Suppressor macrophage (primary cell): ENCODE measurements at regions not wholly inside any gene's neighbourhood (a gene's known extent, or its start where the extent isn't known, plus 50 kb on each side); places are given as distances from the start of the nearest gene placed in this dataset.
"Not testable (repeated sequence)": the region's sequence is repeated elsewhere in the genome, so short reads cannot be mapped to it uniquely, and the experiment has no call there.

ENCODE experiments used
- DNase-seq, 4 experiments: peaks; one replicate each; pipeline ENCODE4 v3.0.0-alpha.2; 2020 to 2022

DNA sequence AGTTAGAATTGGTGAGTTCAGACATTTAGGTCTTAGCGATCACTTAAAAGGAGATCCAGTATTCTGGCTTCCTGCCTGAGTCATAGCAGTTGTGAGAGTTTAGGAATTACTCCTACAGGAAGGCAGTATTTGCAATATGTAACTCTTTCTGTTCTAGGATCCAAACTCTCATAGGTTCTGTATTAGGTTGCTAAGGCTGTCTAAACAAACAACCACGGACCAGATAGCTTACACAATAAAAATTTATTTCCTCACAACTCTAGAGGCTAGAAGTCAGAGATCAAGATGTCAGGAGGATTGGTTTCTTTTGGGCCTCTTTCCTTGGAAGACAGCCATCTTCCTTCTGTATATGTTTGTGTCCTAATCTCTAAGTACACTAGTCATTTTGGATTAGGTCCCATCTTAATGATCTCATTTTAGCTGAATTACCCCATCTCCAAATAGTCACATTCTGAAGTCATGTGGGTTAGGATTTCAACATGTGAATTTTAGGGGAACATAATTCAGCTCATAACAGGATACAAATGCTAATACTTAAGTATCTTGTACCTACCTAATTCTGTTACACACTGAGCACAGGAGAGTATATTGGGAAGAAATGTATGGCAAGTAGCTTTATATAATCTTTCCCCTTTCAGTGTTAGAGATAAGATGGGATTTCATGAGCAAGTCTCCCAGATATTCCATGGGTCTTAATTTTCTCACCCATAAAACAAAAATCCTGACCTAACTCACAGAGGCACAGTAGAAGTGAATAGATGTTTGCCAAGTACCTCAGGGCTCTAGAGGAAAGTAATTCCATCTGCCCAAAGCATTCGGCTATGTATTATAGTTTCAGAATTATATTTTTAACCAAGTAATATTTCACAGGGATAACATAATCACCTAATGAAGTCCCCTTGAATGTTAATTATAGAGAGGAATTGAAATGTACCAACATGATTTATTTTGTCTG lies 144.4 kb downstream of the PTBP2 start:
- peak in 2 of 4 experiments; percentile 6 to 39 for DNase-seq

DNA sequence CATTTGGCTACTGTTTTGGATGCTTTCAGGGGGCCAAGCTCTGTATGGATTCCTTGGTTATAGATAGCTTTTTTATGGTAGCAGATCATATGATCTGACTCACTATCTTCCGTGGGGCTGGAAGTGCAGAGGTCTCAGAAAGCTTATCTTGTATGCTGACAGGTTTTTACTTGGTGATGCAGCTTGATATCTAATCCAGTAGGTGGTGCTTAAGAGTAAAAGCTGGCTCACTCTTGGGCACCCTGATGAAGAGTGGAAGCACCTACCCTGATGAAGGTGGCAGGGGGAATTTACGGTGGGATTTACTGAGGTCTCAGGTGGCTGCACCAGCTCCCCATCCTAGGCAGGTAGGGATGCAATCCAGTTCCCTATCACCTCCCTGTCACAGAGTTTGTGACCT lies 151.2 kb downstream of the PTBP2 start:
- no peak for DNase-seq

DNA sequence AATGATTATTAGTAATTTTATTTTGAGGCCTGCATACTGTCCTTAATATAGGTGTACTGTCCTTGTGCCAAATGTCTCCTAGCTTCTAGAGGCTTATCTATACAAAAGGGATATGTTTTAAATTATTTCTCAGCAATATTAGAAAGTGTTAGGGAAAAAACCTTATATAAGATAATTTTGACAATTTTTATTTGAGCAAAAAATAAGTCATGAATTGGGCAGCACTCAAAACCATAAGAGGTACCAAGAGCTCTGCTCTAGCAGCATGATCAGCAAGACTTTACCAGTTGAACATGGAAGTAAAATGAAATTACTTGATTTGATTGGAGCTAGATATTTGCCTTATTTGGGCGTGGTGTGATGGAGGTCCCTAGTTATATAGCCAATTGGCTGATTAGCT lies 157.1 kb downstream of the PTBP2 start:
- no peak for DNase-seq

DNA sequence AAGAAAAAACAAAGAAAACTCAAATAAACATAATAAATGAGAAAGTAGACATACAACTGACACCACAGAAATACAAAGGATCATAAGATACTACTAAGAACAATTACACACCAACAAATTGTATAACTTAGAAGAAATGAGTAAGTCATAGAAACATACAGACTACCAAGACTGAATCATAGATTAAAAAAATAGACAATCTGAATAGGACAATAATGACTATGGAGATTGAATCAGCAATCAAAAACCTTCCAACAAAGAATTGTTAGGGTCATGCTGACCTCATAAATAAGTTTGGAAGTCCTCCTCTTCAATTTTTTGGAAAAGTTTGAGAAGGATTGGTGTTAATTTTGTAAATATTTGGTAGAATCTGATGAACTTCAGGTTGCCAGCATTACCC lies 159.0 kb downstream of the PTBP2 start:
- DNase-seq: no peak

- DNase-seq: no peak
These were observed 160.5 kb downstream of the PTBP2 start for GRCh38 chr1:96882096-96882495.

GRCh38 chr1:96886474-96886873 lies 164.9 kb downstream of the PTBP2 start:
- no peak for DNase-seq

GRCh38 chr1:96887501-96887900 lies 165.9 kb downstream of the PTBP2 start:
- no peak for DNase-seq

GRCh38 chr1:96901783-96902363 lies 180.3 kb downstream of the PTBP2 start:
- no peak for DNase-seq

DNA sequence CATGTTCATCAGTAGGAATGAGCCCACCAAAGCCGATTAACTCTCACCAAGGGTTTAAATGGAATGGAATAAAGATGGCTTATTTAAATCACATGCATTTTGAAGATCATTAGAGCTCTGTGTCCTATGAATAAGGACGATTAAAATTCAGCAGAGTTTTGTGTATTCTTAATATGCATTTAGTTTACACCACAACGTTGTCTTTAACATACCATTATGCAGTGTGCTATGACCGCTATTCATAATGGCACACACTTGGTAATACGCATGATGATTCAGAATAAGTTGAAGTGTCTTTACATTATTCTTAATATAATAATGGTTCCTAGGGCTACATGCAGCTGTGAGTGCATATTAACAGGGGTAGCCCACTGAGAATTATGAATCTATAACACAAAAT lies 190.7 kb downstream of the PTBP2 start:
- no peak for DNase-seq

GRCh38 chr1:96915701-96916100 lies 194.1 kb downstream of the PTBP2 start:
- not testable (repeated sequence) for DNase-seq

- no peak for DNase-seq
These were observed 196.8 kb downstream of the PTBP2 start for GRCh38 chr1:96918406-96918805.

DNA sequence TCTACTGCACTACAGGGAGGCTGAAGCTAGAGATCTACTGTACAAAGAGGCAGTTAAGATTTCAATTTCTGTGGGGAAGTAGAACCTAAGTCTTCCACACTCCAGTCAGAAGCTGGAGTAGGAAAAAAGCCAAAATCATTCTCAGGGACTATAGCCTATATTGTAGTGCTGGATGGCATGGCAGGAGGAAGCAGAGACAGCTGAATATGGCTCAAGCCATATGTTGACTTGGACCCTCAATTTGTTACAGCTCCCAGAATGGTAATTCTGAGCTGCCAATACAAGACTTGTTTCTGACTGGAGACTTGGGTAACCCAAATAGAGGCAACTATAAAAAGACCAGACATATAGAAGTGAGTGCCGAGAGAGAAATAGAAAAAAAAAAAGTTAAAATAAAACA lies 200.6 kb downstream of the PTBP2 start:
- DNase-seq: no peak

GRCh38 chr1:96923753-96924152 lies 202.2 kb downstream of the PTBP2 start:
- no peak for DNase-seq

GRCh38 chr1:96926176-96926575 lies 204.6 kb downstream of the PTBP2 start:
- no peak for DNase-seq

DNA sequence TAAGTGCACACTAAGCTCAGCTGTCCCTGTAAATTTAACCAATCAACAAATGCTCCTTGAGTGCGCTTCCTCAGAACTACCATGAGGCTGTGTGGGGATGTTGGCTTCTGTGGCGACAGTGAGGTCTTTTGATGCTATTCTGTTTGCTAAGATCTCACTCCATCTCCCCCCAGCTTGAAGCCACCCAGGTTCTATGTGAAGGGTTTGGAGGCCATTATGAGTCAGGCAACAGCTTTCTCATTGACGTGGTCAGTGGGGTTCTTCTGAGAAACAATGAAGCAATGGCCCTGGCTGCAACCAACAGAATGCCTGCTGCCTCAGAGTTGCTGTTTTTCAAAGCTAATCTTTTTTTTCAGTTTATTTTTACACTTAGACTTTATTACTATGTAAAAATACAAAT lies 205.5 kb downstream of the PTBP2 start:
- no peak for DNase-seq

DNA sequence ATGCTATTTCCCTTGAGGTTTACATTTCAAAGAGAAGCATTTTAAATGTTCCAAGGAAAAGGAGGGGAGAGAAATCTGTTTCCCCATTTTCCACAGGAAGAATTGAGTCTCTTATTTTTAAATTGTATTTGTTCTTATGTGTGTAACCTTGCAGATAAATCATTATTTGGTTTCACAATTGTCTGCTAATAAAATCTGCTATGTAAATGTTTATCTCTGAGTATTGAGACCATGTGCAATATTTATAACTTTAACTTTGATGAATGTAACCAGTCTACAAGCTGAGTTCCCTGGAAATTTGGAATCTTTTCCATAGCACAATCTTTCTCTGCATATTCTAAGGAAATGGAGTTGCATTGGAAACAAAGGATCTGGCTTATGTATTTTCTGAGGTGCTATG lies 209.6 kb downstream of the PTBP2 start:
- no peak for DNase-seq

- no peak for DNase-seq
These were observed 212.7 kb downstream of the PTBP2 start for GRCh38 chr1:96934282-96934681.

GRCh38 chr1:96944432-96945092 lies 223.0 kb downstream of the PTBP2 start:
- DNase-seq: no peak

- DNase-seq: no peak
These were observed 224.0 kb downstream of the PTBP2 start for GRCh38 chr1:96945509-96946084.

GRCh38 chr1:96955307-96956012 lies 233.9 kb downstream of the PTBP2 start:
- no peak for DNase-seq

GRCh38 chr1:96962216-96962615 lies 240.6 kb downstream of the PTBP2 start:
- no peak for DNase-seq

- no peak for DNase-seq
These were observed 241.2 kb downstream of the PTBP2 start for GRCh38 chr1:96962751-96963211.

DNA sequence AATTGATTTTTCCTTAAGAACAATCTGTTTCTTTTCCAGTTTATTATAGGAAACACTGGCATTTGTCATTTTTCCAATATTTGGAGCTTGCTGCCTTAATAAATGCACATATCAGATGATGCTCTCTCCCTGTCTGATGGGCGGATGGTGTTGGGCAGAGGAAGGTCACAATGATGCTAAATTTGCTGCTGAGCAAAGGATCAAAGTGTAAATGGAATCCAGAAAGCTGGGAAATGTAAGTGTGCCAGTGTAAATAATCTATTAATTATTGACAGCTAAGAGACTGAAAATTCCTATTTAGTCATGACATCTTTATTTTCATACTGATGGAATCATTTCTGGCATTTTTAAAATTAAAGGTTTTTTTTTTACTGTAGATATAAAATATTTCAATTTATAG lies 243.2 kb downstream of the PTBP2 start:
- no peak for DNase-seq
